ENCODE measurements at regions not wholly inside any gene's neighbourhood (a gene's known extent, or its start where the extent isn't known, plus 50 kb on each side); places are given as distances from the start of the nearest gene placed in this dataset.

DNA sequence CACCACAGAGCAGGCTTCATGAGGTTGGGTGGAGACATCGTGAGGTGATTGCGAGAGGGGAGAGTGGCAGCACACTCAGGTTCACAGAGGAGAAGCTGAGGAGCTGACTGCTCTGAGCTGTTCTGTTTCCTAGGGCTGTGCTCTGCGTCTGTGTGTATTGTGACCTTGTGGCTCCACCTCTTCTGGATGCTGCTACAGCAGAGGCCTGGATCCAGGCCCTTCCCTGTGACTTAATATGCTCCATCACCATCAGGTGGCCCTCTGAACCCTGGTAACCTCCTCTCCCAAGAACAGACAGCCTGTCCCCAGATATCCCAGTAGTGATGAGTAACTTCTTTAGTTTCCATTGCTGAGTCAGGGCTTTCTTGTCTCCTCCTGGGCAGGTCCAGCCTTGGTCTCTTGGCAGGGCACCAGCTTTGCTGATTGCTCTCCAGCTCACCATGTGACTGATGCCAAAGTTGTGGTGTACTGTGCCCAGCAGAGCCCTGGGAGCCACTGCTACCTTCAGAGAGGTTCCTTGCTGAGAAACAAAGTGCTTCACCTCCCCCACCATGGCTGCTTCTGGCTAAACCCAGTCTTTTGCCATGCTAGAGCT is 212.8 kb upstream of the CHD1 start:
- TF ChIP-seq POLR2AphosphoS5 (IDR thresholded peaks at IDR 0.05; ENCODE audit: low read depth, low read length) = no peak
- TF ChIP-seq POLR2A (IDR thresholded peaks at IDR 0.05; ENCODE audit: control extremely low read depth in 1 of 2, low read depth in 2 of 2, low read length in 2 of 2) = no peak
- no peak for TF ChIP-seq JUN (IDR thresholded peaks at IDR 0.05; ENCODE audit: low read depth, low read length)
- no peak for TF ChIP-seq HDAC2 (IDR thresholded peaks at IDR 0.05; ENCODE audit: borderline replicate concordance in 1 of 2, low read depth in 2 of 2, low read length in 2 of 2)

Measured in H1 (cell line).